ENCODE measurements at regions not wholly inside any gene's neighbourhood (a gene's known extent, or its start where the extent isn't known, plus 50 kb on each side); places are given as distances from the start of the nearest gene placed in this dataset.

- Histone ChIP-seq H3K4me3 (ENCODE audit: low read depth in 1 of 2, low read length in 2 of 2) (no peak overlapping the region), H3K27ac (ENCODE audit: low read length) (no peak overlapping the region), H3K9me3 (ENCODE audit: control insufficient read depth in 1 of 2, low read length in 2 of 2) (no peaks in the 10 kb centered on the region), H3K27me3 (ENCODE audit: low read depth, low read length) (no peaks in the 10 kb centered on the region), H3K36me3 (ENCODE audit: control insufficient read depth in 1 of 2, insufficient read depth in 2 of 2, low read length in 2 of 2) (no peaks in the 10 kb centered on the region), H3K4me1 (ENCODE audit: control insufficient read depth in 1 of 2, insufficient read depth in 2 of 2, low read length in 2 of 2) (no peaks in the 10 kb centered on the region)
These were observed 223.7 kb upstream of the SEMA6D start for GRCh38 chr15:47493357-47494247.

- Histone ChIP-seq H3K27ac (ENCODE audit: low read length) (no peak overlapping the region), H3K4me3 (ENCODE audit: low read depth in 1 of 2, low read length in 2 of 2) (no peak overlapping the region), H3K36me3 (ENCODE audit: control insufficient read depth in 1 of 2, insufficient read depth in 2 of 2, low read length in 2 of 2) (no peaks in the 10 kb centered on the region), H3K9me3 (ENCODE audit: control insufficient read depth in 1 of 2, low read length in 2 of 2) (no peaks in the 10 kb centered on the region), H3K4me1 (ENCODE audit: control insufficient read depth in 1 of 2, insufficient read depth in 2 of 2, low read length in 2 of 2) (no peaks in the 10 kb centered on the region), H3K27me3 (ENCODE audit: low read depth, low read length) (no peaks in the 10 kb centered on the region)
These were observed 220.7 kb upstream of the SEMA6D start for GRCh38 chr15:47496343-47497185.

GRCh38 chr15:47500842-47501241 is 216.5 kb upstream of the SEMA6D start:
- H3K4me3 ChIP-seq (ENCODE audit: low read depth in 1 of 2, low read length in 2 of 2), result no peak overlapping the region
- H3K4me1 ChIP-seq (ENCODE audit: control insufficient read depth in 1 of 2, insufficient read depth in 2 of 2, low read length in 2 of 2), result no peaks in the 10 kb centered on the region
- H3K27ac ChIP-seq (ENCODE audit: low read length), result no peak overlapping the region
- no peaks in the 10 kb centered on the region for H3K36me3 ChIP-seq (ENCODE audit: control insufficient read depth in 1 of 2, insufficient read depth in 2 of 2, low read length in 2 of 2)
- H3K9me3 ChIP-seq (ENCODE audit: control insufficient read depth in 1 of 2, low read length in 2 of 2), result no peaks in the 10 kb centered on the region
- no peaks in the 10 kb centered on the region for H3K27me3 ChIP-seq (ENCODE audit: low read depth, low read length)

GRCh38 chr15:47502041-47502440 is 215.3 kb upstream of the SEMA6D start:
- Histone ChIP-seq H3K27me3 (ENCODE audit: low read depth, low read length) (no peaks in the 10 kb centered on the region), H3K36me3 (ENCODE audit: control insufficient read depth in 1 of 2, insufficient read depth in 2 of 2, low read length in 2 of 2) (no peaks in the 10 kb centered on the region), H3K9me3 (ENCODE audit: control insufficient read depth in 1 of 2, low read length in 2 of 2) (no peaks in the 10 kb centered on the region), H3K4me3 (ENCODE audit: low read depth in 1 of 2, low read length in 2 of 2) (no peak overlapping the region), H3K4me1 (ENCODE audit: control insufficient read depth in 1 of 2, insufficient read depth in 2 of 2, low read length in 2 of 2) (peaks cover 0 to 8% of the 10 kb centered on the region in 2 donors), H3K27ac (ENCODE audit: low read length) (no peak overlapping the region)

- Histone ChIP-seq H3K36me3 (ENCODE audit: control insufficient read depth in 1 of 2, insufficient read depth in 2 of 2, low read length in 2 of 2) (no peaks in the 10 kb centered on the region), H3K27ac (ENCODE audit: low read length) (no peak overlapping the region), H3K4me3 (ENCODE audit: low read depth in 1 of 2, low read length in 2 of 2) (no peak overlapping the region), H3K27me3 (ENCODE audit: low read depth, low read length) (no peaks in the 10 kb centered on the region), H3K4me1 (ENCODE audit: control insufficient read depth in 1 of 2, insufficient read depth in 2 of 2, low read length in 2 of 2) (peaks cover 0 to 8% of the 10 kb centered on the region in 2 donors), H3K9me3 (ENCODE audit: control insufficient read depth in 1 of 2, low read length in 2 of 2) (no peaks in the 10 kb centered on the region)
These were observed 213.4 kb upstream of the SEMA6D start for GRCh38 chr15:47503876-47504275.

GRCh38 chr15:47504624-47505256 is 212.6 kb upstream of the SEMA6D start:
- Histone ChIP-seq H3K9me3 (ENCODE audit: control insufficient read depth in 1 of 2, low read length in 2 of 2) (no peaks in the 10 kb centered on the region), H3K4me1 (ENCODE audit: control insufficient read depth in 1 of 2, insufficient read depth in 2 of 2, low read length in 2 of 2) (peaks cover 0 to 8% of the 10 kb centered on the region in 2 donors), H3K27ac (ENCODE audit: low read length) (no peak overlapping the region), H3K4me3 (ENCODE audit: low read depth in 1 of 2, low read length in 2 of 2) (no peak overlapping the region), H3K27me3 (ENCODE audit: low read depth, low read length) (no peaks in the 10 kb centered on the region), H3K36me3 (ENCODE audit: control insufficient read depth in 1 of 2, insufficient read depth in 2 of 2, low read length in 2 of 2) (no peaks in the 10 kb centered on the region)

- H3K4me1 ChIP-seq (ENCODE audit: control insufficient read depth in 1 of 2, insufficient read depth in 2 of 2, low read length in 2 of 2), result peaks cover 0 to 8% of the 10 kb centered on the region in 2 donors
- no peak overlapping the region for H3K27ac ChIP-seq (ENCODE audit: low read length)
- H3K9me3 ChIP-seq (ENCODE audit: control insufficient read depth in 1 of 2, low read length in 2 of 2), result no peaks in the 10 kb centered on the region
- no peak overlapping the region for H3K4me3 ChIP-seq (ENCODE audit: low read depth in 1 of 2, low read length in 2 of 2)
- H3K27me3 ChIP-seq (ENCODE audit: low read depth, low read length), result no peaks in the 10 kb centered on the region
- H3K36me3 ChIP-seq (ENCODE audit: control insufficient read depth in 1 of 2, insufficient read depth in 2 of 2, low read length in 2 of 2), result no peaks in the 10 kb centered on the region
These were observed 211.5 kb upstream of the SEMA6D start for GRCh38 chr15:47505712-47506328.

GRCh38 chr15:47506329-47507100 is 210.8 kb upstream of the SEMA6D start:
- H3K9me3 ChIP-seq (ENCODE audit: control insufficient read depth in 1 of 2, low read length in 2 of 2), result no peaks in the 10 kb centered on the region
- no peak overlapping the region for H3K27ac ChIP-seq (ENCODE audit: low read length)

GRCh38 chr15:47507221-47507985 is 209.9 kb upstream of the SEMA6D start:
- H3K4me3 ChIP-seq (ENCODE audit: low read depth in 1 of 2, low read length in 2 of 2), result no peak overlapping the region
- peaks cover 0 to 8% of the 10 kb centered on the region in 2 donors for H3K4me1 ChIP-seq (ENCODE audit: control insufficient read depth in 1 of 2, insufficient read depth in 2 of 2, low read length in 2 of 2)
- no peak overlapping the region for H3K27ac ChIP-seq (ENCODE audit: low read length)

More at GRCh38 chr15:47506329-47507100, 210.8 kb upstream of the SEMA6D start:
- H3K4me1 ChIP-seq (ENCODE audit: control insufficient read depth in 1 of 2, insufficient read depth in 2 of 2, low read length in 2 of 2), result peaks cover 0 to 8% of the 10 kb centered on the region in 2 donors
- no peak overlapping the region for H3K4me3 ChIP-seq (ENCODE audit: low read depth in 1 of 2, low read length in 2 of 2)
- H3K36me3 ChIP-seq (ENCODE audit: control insufficient read depth in 1 of 2, insufficient read depth in 2 of 2, low read length in 2 of 2), result no peaks in the 10 kb centered on the region
- no peaks in the 10 kb centered on the region for H3K27me3 ChIP-seq (ENCODE audit: low read depth, low read length)

GRCh38 chr15:47511261-47511660 is 206.0 kb upstream of the SEMA6D start:
- Histone ChIP-seq H3K36me3 (ENCODE audit: control insufficient read depth in 1 of 2, insufficient read depth in 2 of 2, low read length in 2 of 2) (no peaks in the 10 kb centered on the region), H3K27me3 (ENCODE audit: low read depth, low read length) (no peaks in the 10 kb centered on the region), H3K4me1 (ENCODE audit: control insufficient read depth in 1 of 2, insufficient read depth in 2 of 2, low read length in 2 of 2) (peaks cover 0 to 6% of the 10 kb centered on the region in 2 donors), H3K27ac (ENCODE audit: low read length) (no peak overlapping the region), H3K4me3 (ENCODE audit: low read depth in 1 of 2, low read length in 2 of 2) (no peak overlapping the region), H3K9me3 (ENCODE audit: control insufficient read depth in 1 of 2, low read length in 2 of 2) (no peaks in the 10 kb centered on the region)

More at GRCh38 chr15:47507221-47507985, 209.9 kb upstream of the SEMA6D start:
- no peaks in the 10 kb centered on the region for H3K27me3 ChIP-seq (ENCODE audit: low read depth, low read length)
- H3K9me3 ChIP-seq (ENCODE audit: control insufficient read depth in 1 of 2, low read length in 2 of 2), result no peaks in the 10 kb centered on the region
- H3K36me3 ChIP-seq (ENCODE audit: control insufficient read depth in 1 of 2, insufficient read depth in 2 of 2, low read length in 2 of 2), result no peaks in the 10 kb centered on the region

Measured in muscle layer of duodenum (tissue), 2 donors.